ENCODE measurements at regions not wholly inside any gene's neighbourhood (a gene's known extent, or its start where the extent isn't known, plus 50 kb on each side); places are given as distances from the start of the nearest gene placed in this dataset.

GRCh38 chr6:139449611-139450000 lies 75.2 kb upstream of the CITED2 start:
- no peaks in the 10 kb centered on the region for H3K79me2 ChIP-seq (ENCODE audit: insufficient read depth, low read length)
- H3K4me2 ChIP-seq (ENCODE audit: insufficient read depth, low read length), result no peak overlapping the region
- H3K27ac ChIP-seq (ENCODE audit: low read depth, low read length), result peak overlapping the region; percentile 5
- DNase-seq (ENCODE audit: insufficient read length, low spot score, missing footprints), result no peak
- H4K20me1 ChIP-seq (ENCODE audit: insufficient read depth, low read length), result no peaks in the 10 kb centered on the region
- no peak overlapping the region for H3K4me3 ChIP-seq (ENCODE audit: insufficient read depth, low read length)
- no peaks in the 10 kb centered on the region for H3K9me3 ChIP-seq (ENCODE audit: low read depth, low read length)
- no peaks in the 10 kb centered on the region for H3K36me3 ChIP-seq (ENCODE audit: insufficient read depth, low read length)
- TF ChIP-seq CTCF (IDR thresholded peaks at IDR 0.05; ENCODE audit: extremely low read depth, low read depth, low read length), result no peak
- H3K4me1 ChIP-seq (ENCODE audit: insufficient read depth, low read length), result peaks cover 11% of the 10 kb centered on the region
- no peak overlapping the region for H2AFZ ChIP-seq (ENCODE audit: low read length)
- no peaks in the 10 kb centered on the region for H3K27me3 ChIP-seq (ENCODE audit: insufficient read depth, low read length)

GRCh38 chr6:139448998-139449610 lies 74.7 kb upstream of the CITED2 start:
- peak overlapping the region; percentile 23 for H2AFZ ChIP-seq (ENCODE audit: low read length)
- peaks cover 11% of the 10 kb centered on the region for H3K4me1 ChIP-seq (ENCODE audit: insufficient read depth, low read length)
- no peaks in the 10 kb centered on the region for H3K36me3 ChIP-seq (ENCODE audit: insufficient read depth, low read length)
- H3K9me3 ChIP-seq (ENCODE audit: low read depth, low read length), result no peaks in the 10 kb centered on the region
- no peak for TF ChIP-seq CTCF (IDR thresholded peaks at IDR 0.05; ENCODE audit: extremely low read depth, low read depth, low read length)
- H3K27ac ChIP-seq (ENCODE audit: low read depth, low read length), result peak overlapping the region; percentile 5
- no peak overlapping the region for H3K4me3 ChIP-seq (ENCODE audit: insufficient read depth, low read length)
- no peaks in the 10 kb centered on the region for H3K27me3 ChIP-seq (ENCODE audit: insufficient read depth, low read length)
- H4K20me1 ChIP-seq (ENCODE audit: insufficient read depth, low read length), result no peaks in the 10 kb centered on the region
- no peak for DNase-seq (ENCODE audit: insufficient read length, low spot score, missing footprints)
- H3K79me2 ChIP-seq (ENCODE audit: insufficient read depth, low read length), result no peaks in the 10 kb centered on the region
- no peak overlapping the region for H3K4me2 ChIP-seq (ENCODE audit: insufficient read depth, low read length)

GRCh38 chr6:139448051-139448649 lies 73.7 kb upstream of the CITED2 start:
- no peak for DNase-seq (ENCODE audit: insufficient read length, low spot score, missing footprints)
- H3K9me3 ChIP-seq (ENCODE audit: low read depth, low read length), result no peaks in the 10 kb centered on the region
- H3K27ac ChIP-seq (ENCODE audit: low read depth, low read length), result no peak overlapping the region
- H3K27me3 ChIP-seq (ENCODE audit: insufficient read depth, low read length), result no peaks in the 10 kb centered on the region
- peaks cover 11% of the 10 kb centered on the region for H3K4me1 ChIP-seq (ENCODE audit: insufficient read depth, low read length)
- H3K4me3 ChIP-seq (ENCODE audit: insufficient read depth, low read length), result no peak overlapping the region
- no peak for TF ChIP-seq CTCF (IDR thresholded peaks at IDR 0.05; ENCODE audit: extremely low read depth, low read depth, low read length)
- no peaks in the 10 kb centered on the region for H3K79me2 ChIP-seq (ENCODE audit: insufficient read depth, low read length)
- no peaks in the 10 kb centered on the region for H4K20me1 ChIP-seq (ENCODE audit: insufficient read depth, low read length)
- H3K4me2 ChIP-seq (ENCODE audit: insufficient read depth, low read length), result no peak overlapping the region
- peak overlapping the region; percentile 21 for H2AFZ ChIP-seq (ENCODE audit: low read length)
- no peaks in the 10 kb centered on the region for H3K36me3 ChIP-seq (ENCODE audit: insufficient read depth, low read length)

GRCh38 chr6:139447656-139447975 lies 73.2 kb upstream of the CITED2 start:
- Histone ChIP-seq H3K36me3 (ENCODE audit: insufficient read depth, low read length) (no peaks in the 10 kb centered on the region), H3K4me2 (ENCODE audit: insufficient read depth, low read length) (no peak overlapping the region), H3K4me3 (ENCODE audit: insufficient read depth, low read length) (no peak overlapping the region), H3K79me2 (ENCODE audit: insufficient read depth, low read length) (no peaks in the 10 kb centered on the region), H3K4me1 (ENCODE audit: insufficient read depth, low read length) (peaks cover 11% of the 10 kb centered on the region), H3K27me3 (ENCODE audit: insufficient read depth, low read length) (no peaks in the 10 kb centered on the region), H2AFZ (ENCODE audit: low read length) (no peak overlapping the region), H3K9me3 (ENCODE audit: low read depth, low read length) (no peaks in the 10 kb centered on the region), H3K27ac (ENCODE audit: low read depth, low read length) (no peak overlapping the region), H4K20me1 (ENCODE audit: insufficient read depth, low read length) (no peaks in the 10 kb centered on the region)
- no peak for DNase-seq (ENCODE audit: insufficient read length, low spot score, missing footprints)
- TF ChIP-seq CTCF (IDR thresholded peaks at IDR 0.05; ENCODE audit: extremely low read depth, low read depth, low read length), result no peak
